IMR-90 (cell line): ENCODE measurements at regions not wholly inside any gene's neighbourhood (a gene's known extent, or its start where the extent isn't known, plus 50 kb on each side); places are given as distances from the start of the nearest gene placed in this dataset.

Experiments used
- ATAC-seq: fragments of 200-7000 bp; cut with Tn5 transposase; 2 replicates; pipeline ENCODE4 v1.9.1; 2020; ENCODE audit warnings: low read depth, mild to moderate bottlenecking, moderate library complexity
- BruUV-seq: library from RNA; stranded (reverse); fragments of 400-500 nt; replicated peaks from 2 replicates; lab custom pipeline; 2021; lab: Mats Ljungman, UMichigan
- CTCF ChIA-PET: fragments of 300-600 bp; formaldehyde crosslinking; extraction: SDS; loops from one replicate; lab custom pipeline; 2021; ENCODE audit warnings: antibody characterized with exemption; lab: Yijun Ruan, JAX
- POLR2A ChIA-PET: fragments of 300-600 bp; sonication (Branson Sonifier 250); formaldehyde crosslinking; loops from one replicate; lab custom pipeline; 2022; ENCODE audit warnings: antibody characterized with exemption; ENCODE audit not compliant: unreplicated experiment; lab: Charles Lee
- DNase-seq: peaks from one replicate; pipeline ENCODE4 v3.0.0; 2013
- H2AFZ ChIP-seq: replicated peaks from 2 replicates; pipeline ENCODE3; 2013; ENCODE audit warnings: low read length, mild to moderate bottlenecking; ENCODE audit not compliant: poor library complexity
- H2AK5ac ChIP-seq: 2 replicates; pipeline ENCODE4 v1.6.1; 2013; ENCODE audit warnings: low read depth, low read length, inconsistent platforms
- H2AK9ac ChIP-seq: replicated peaks from 2 replicates; pipeline ENCODE3; 2013; ENCODE audit warnings: mild to moderate bottlenecking, low read depth, low read length, moderate library complexity; ENCODE audit not compliant: poor library complexity
- H2BK120ac ChIP-seq: 2 replicates; pipeline ENCODE4 v1.6.1; 2013; ENCODE audit warnings: low read depth, low read length, inconsistent platforms
- H2BK15ac ChIP-seq: 3 replicates; pipeline ENCODE4 v1.6.1; 2013; ENCODE audit warnings: low read depth, low read length, inconsistent platforms
- H2BK20ac ChIP-seq: 2 replicates; pipeline ENCODE4 v1.6.1; 2013; ENCODE audit warnings: low read depth, mild to moderate bottlenecking, inconsistent platforms, low read length, moderate library complexity
- H2BK5ac ChIP-seq: 2 replicates; pipeline ENCODE4 v1.6.1; 2013; ENCODE audit warnings: mild to moderate bottlenecking, low read depth, low read length, inconsistent platforms; ENCODE audit not compliant: poor library complexity, severe bottlenecking
- H3K14ac ChIP-seq: replicated peaks from 2 replicates; pipeline ENCODE4 v1.6.1; 2013; ENCODE audit warnings: low read depth, low read length, inconsistent platforms
- H3K18ac ChIP-seq: 2 replicates; pipeline ENCODE4 v1.6.1; 2013; ENCODE audit warnings: low read depth, low read length, control low read depth
- H3K23ac ChIP-seq: 2 replicates; pipeline ENCODE4 v1.6.1; 2013; ENCODE audit warnings: low read depth, low read length, inconsistent platforms
- H3K27ac ChIP-seq: 2 replicates; pipeline ENCODE4 v1.5.1; 2013; ENCODE audit warnings: mild to moderate bottlenecking, control low read depth, low read length; ENCODE audit not compliant: insufficient read depth
- H3K27me3 ChIP-seq: 2 replicates; pipeline ENCODE4 v1.6.1; 2013; ENCODE audit warnings: low read length; ENCODE audit not compliant: control insufficient read depth, insufficient read depth
- H3K36me3 ChIP-seq: 2 replicates; pipeline ENCODE4 v1.6.1; 2013; ENCODE audit warnings: low read length, mixed read lengths; ENCODE audit not compliant: control insufficient read depth, insufficient read depth
- H3K4ac ChIP-seq: 2 replicates; pipeline ENCODE4 v1.6.1; 2013; ENCODE audit warnings: low read depth, low read length, inconsistent platforms
- H3K4me1 ChIP-seq: 2 replicates; pipeline ENCODE4 v1.6.1; 2013; ENCODE audit warnings: low read length, mixed read lengths; ENCODE audit not compliant: control insufficient read depth, insufficient read depth
- H3K4me2 ChIP-seq: 2 replicates; pipeline ENCODE4 v1.6.1; 2013; ENCODE audit warnings: low read depth, mild to moderate bottlenecking, control low read depth, low read length, moderate library complexity
- H3K4me3 ChIP-seq: 2 replicates; pipeline ENCODE4 v1.5.1; 2013; ENCODE audit warnings: low read depth, mild to moderate bottlenecking, control low read depth, low read length, moderate library complexity; ENCODE audit not compliant: insufficient read depth
- H3K56ac ChIP-seq: 2 replicates; pipeline ENCODE4 v1.6.1; 2013; ENCODE audit warnings: low read length, inconsistent platforms; ENCODE audit not compliant: insufficient read depth; ENCODE audit errors: extremely low read depth
- H3K79me1 ChIP-seq, 2 experiments: 2 replicates each; pipeline ENCODE4 v1.6.1; 2013; ENCODE audit warnings: low read length in 2 of 2, inconsistent platforms in 1 of 2, low read depth in 1 of 2
- H3K9ac ChIP-seq: 2 replicates; pipeline ENCODE4 v1.6.1; 2013; ENCODE audit warnings: low read depth, low read length, control low read depth
- H3K9me1 ChIP-seq: 2 replicates; pipeline ENCODE4 v1.6.1; 2013; ENCODE audit warnings: low read length, inconsistent platforms; ENCODE audit not compliant: insufficient read depth
- H3K9me3 ChIP-seq: 2 replicates; pipeline ENCODE4 v1.6.1; 2013; ENCODE audit warnings: low read length; ENCODE audit not compliant: control insufficient read depth, insufficient read depth
- H4K20me1 ChIP-seq: 2 replicates; pipeline ENCODE4 v1.6.1; 2013; ENCODE audit warnings: low read length, inconsistent platforms; ENCODE audit not compliant: insufficient read depth
- H4K5ac ChIP-seq: 2 replicates; pipeline ENCODE4 v1.6.1; 2013; ENCODE audit warnings: mild to moderate bottlenecking, low read depth, low read length, control low read depth
- H4K8ac ChIP-seq, 2 experiments: 2 replicates each; pipeline ENCODE4 v1.6.1; 2013; ENCODE audit warnings: low read depth in 2 of 2, low read length in 2 of 2, control low read depth in 1 of 2, inconsistent platforms in 1 of 2
- H4K91ac ChIP-seq: 2 replicates; pipeline ENCODE4 v1.6.1; 2013; ENCODE audit warnings: low read depth, low read length, inconsistent platforms; ENCODE audit not compliant: insufficient read depth
- BHLHE40 ChIP-seq: fragments of 150-350 bp; IDR thresholded peaks from 2 replicates; pipeline ENCODE4 v1.6.1; 2016; ENCODE audit warnings: mild to moderate bottlenecking, low read depth, low read length
- CEBPB ChIP-seq: IDR thresholded peaks from 2 replicates; pipeline ENCODE4 v1.6.1; 2012; ENCODE audit warnings: low read depth, low read length, improper control_type of control experiment
- CHD1 ChIP-seq: IDR thresholded peaks from 2 replicates; pipeline ENCODE4 v1.6.1; 2012; ENCODE audit warnings: low read depth, low read length, improper control_type of control experiment
- FOS ChIP-seq: fragments of 150-350 bp; IDR thresholded peaks from 2 replicates; pipeline ENCODE4 v1.6.1; 2016; ENCODE audit warnings: low read depth, low read length
- MAFK ChIP-seq: IDR thresholded peaks from 2 replicates; pipeline ENCODE4 v1.6.1; 2012; ENCODE audit warnings: low read depth, low read length, improper control_type of control experiment
- MAZ ChIP-seq: IDR thresholded peaks from 2 replicates; pipeline ENCODE4 v1.6.1; 2012; ENCODE audit warnings: low read depth, mild to moderate bottlenecking, low read length, improper control_type of control experiment, moderate library complexity, borderline replicate concordance
- MXI1 ChIP-seq: IDR thresholded peaks from 2 replicates; pipeline ENCODE4 v1.6.1; 2012; ENCODE audit warnings: low read depth, mild to moderate bottlenecking, low read length, moderate library complexity, borderline replicate concordance
- NFE2L2 ChIP-seq: fragments of 150-350 bp; IDR thresholded peaks from 2 replicates; pipeline ENCODE4 v1.6.1; 2016; ENCODE audit warnings: low read depth, mild to moderate bottlenecking, low read length
- POLR2A ChIP-seq: IDR thresholded peaks from 2 replicates; pipeline ENCODE4 v1.6.1; 2012; ENCODE audit warnings: mild to moderate bottlenecking, low read depth, low read length
- RAD21 ChIP-seq: IDR thresholded peaks from 2 replicates; pipeline ENCODE4 v1.6.1; 2012; ENCODE audit warnings: low read length, improper control_type of control experiment
- RCOR1 ChIP-seq: IDR thresholded peaks from 2 replicates; pipeline ENCODE4 v1.6.1; 2012; ENCODE audit warnings: mild to moderate bottlenecking, low read length, improper control_type of control experiment; ENCODE audit not compliant: insufficient replicate concordance
- RFX5 ChIP-seq: IDR thresholded peaks from 2 replicates; pipeline ENCODE4 v1.8.0; 2012; ENCODE audit warnings: low read depth, mild to moderate bottlenecking, low read length, moderate library complexity
- SMC3 ChIP-seq: fragments of 150-350 bp; IDR thresholded peaks from 2 replicates; pipeline ENCODE4 v1.6.1; 2016; ENCODE audit warnings: low read depth, mild to moderate bottlenecking, antibody characterized with exemption, low read length, moderate library complexity
- WGBS, 2 experiments: methylation state at CpG; one replicate each; pipeline versions ENCODE4 v1.1.5 to v1.1.7; 2013; ENCODE audit warnings: missing lambda C conversion rate in 2 of 2; ENCODE audit not compliant: insufficient read length in 1 of 2; ENCODE audit errors: extremely low coverage in 2 of 2; 5-methylcytosine and 5-hydroxymethylcytosine counted together
- dilution Hi-C: fragments of 300-500 bp; cut with HindIII; formaldehyde crosslinking; loops from one replicate; pipeline ENCODE4 v1.14.3; 2018; ENCODE audit warnings: low sequenced_read_pairs; ENCODE audit not compliant: unreplicated experiment
- in situ Hi-C: fragments of 300-500 bp; cut with MboI; formaldehyde crosslinking; loops from 3 replicates; pipeline ENCODE4 v1.14.3; 2019; ENCODE audit warnings: low sequenced_read_pairs, inconsistent platforms, mixed read lengths
- intact Hi-C: fragments of 100-400 bp; cut with micrococcal nuclease; formaldehyde crosslinking; loops from 2 replicates; pipeline ENCODE4 v1.10.0; 2022
- TF ChIP-seq, protein P1 (sequence below): fragments of 150-350 bp; IDR thresholded peaks from 2 replicates; pipeline ENCODE4 v1.6.1; 2017; ENCODE audit warnings: mild to moderate bottlenecking, antibody characterized with exemption, low read length, low read depth
- TF ChIP-seq, protein P2 (sequence below): fragments of 150-350 bp; IDR thresholded peaks from 2 replicates; pipeline ENCODE4 v1.6.1; 2016; ENCODE audit warnings: low read depth, mild to moderate bottlenecking, low read length, moderate library complexity, borderline replicate concordance
- TF ChIP-seq, protein P3 (sequence below): conservative IDR thresholded peaks from 2 replicates; pipeline ENCODE4 v1.5.1; 2012; ENCODE audit warnings: mild to moderate bottlenecking, low read depth, low read length, improper control_type of control experiment

DNA sequence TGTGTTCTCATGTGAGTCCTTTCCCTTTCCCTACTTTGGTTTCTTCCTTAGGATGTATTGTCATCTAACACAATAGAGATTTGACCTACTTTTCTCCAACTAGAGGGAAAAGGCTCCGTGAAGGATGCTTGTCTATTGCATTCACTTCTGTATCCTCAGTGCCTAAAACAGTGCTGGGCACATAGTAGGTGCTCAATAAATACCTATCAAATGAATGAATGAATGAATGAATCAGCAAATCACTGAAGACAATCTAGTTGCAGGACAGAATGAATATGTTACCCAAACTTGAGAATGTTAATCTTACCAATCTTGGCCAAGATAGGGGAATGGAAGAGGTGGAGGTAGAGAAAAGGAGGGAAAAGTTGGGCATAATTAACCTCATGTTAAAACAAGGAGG, 131.2 kb upstream of the FOXN2 start:
- no peak overlapping the region for H2BK20ac ChIP-seq
- no peak overlapping the region for H3K27ac ChIP-seq
- no peak overlapping the region for H4K5ac ChIP-seq
- H4K91ac ChIP-seq = no peak overlapping the region
- no peak for ATAC-seq
- no CpG with 5 or more reads among the region's 1 CpG for WGBS, 2 experiments
- H2BK15ac ChIP-seq = no peak overlapping the region
- no peaks in the 10 kb centered on the region for H4K20me1 ChIP-seq
- no peak overlapping the region for H2AK5ac ChIP-seq
- H3K4me3 ChIP-seq = no peak overlapping the region
- no peak overlapping the region for H2AFZ ChIP-seq
- dilution Hi-C loops (no loop called here), in situ Hi-C loops (no loop called here), intact Hi-C loops (no loop called here)
- no peak overlapping the region for H2BK5ac ChIP-seq
- TF ChIP-seq, protein P1, sequence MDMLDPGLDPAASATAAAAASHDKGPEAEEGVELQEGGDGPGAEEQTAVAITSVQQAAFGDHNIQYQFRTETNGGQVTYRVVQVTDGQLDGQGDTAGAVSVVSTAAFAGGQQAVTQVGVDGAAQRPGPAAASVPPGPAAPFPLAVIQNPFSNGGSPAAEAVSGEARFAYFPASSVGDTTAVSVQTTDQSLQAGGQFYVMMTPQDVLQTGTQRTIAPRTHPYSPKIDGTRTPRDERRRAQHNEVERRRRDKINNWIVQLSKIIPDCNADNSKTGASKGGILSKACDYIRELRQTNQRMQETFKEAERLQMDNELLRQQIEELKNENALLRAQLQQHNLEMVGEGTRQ = no peak
- TF ChIP-seq POLR2A (no peak), RAD21 (no peak), MAZ (no peak), RCOR1 (no peak), RFX5 (no peak), CEBPB (no peak), FOS (no peak), MXI1 (no peak), MAFK (no peak), NFE2L2 (no peak), BHLHE40 (no peak), SMC3 (no peak), CHD1 (no peak)
- TF ChIP-seq, protein P2, sequence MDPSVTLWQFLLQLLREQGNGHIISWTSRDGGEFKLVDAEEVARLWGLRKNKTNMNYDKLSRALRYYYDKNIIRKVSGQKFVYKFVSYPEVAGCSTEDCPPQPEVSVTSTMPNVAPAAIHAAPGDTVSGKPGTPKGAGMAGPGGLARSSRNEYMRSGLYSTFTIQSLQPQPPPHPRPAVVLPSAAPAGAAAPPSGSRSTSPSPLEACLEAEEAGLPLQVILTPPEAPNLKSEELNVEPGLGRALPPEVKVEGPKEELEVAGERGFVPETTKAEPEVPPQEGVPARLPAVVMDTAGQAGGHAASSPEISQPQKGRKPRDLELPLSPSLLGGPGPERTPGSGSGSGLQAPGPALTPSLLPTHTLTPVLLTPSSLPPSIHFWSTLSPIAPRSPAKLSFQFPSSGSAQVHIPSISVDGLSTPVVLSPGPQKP = no peak
- TF ChIP-seq, protein P3, sequence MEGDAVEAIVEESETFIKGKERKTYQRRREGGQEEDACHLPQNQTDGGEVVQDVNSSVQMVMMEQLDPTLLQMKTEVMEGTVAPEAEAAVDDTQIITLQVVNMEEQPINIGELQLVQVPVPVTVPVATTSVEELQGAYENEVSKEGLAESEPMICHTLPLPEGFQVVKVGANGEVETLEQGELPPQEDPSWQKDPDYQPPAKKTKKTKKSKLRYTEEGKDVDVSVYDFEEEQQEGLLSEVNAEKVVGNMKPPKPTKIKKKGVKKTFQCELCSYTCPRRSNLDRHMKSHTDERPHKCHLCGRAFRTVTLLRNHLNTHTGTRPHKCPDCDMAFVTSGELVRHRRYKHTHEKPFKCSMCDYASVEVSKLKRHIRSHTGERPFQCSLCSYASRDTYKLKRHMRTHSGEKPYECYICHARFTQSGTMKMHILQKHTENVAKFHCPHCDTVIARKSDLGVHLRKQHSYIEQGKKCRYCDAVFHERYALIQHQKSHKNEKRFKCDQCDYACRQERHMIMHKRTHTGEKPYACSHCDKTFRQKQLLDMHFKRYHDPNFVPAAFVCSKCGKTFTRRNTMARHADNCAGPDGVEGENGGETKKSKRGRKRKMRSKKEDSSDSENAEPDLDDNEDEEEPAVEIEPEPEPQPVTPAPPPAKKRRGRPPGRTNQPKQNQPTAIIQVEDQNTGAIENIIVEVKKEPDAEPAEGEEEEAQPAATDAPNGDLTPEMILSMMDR = no peak
- no peak overlapping the region for H3K4me2 ChIP-seq
- H2AK9ac ChIP-seq = no peak overlapping the region
- no peak overlapping the region for H3K4ac ChIP-seq
- H3K9ac ChIP-seq = no peak overlapping the region
- H4K8ac ChIP-seq = no peak overlapping the region
- H3K14ac ChIP-seq = no peak overlapping the region
- H3K4me1 ChIP-seq = no peaks in the 10 kb centered on the region
- H3K18ac ChIP-seq = no peak overlapping the region
- no peak overlapping the region for H2BK120ac ChIP-seq
- DNase-seq = no peak
- no peaks in the 10 kb centered on the region for H3K9me3 ChIP-seq
- ChIA-PET CTCF (no interaction called here), POLR2A (no interaction called here)
- BruUV-seq = no TSS peak
- peaks cover 2% of the 10 kb centered on the region; the same call in 1 of the 2 replicates for H3K27me3 ChIP-seq
- H3K9me1 ChIP-seq = no peaks in the 10 kb centered on the region
- H3K56ac ChIP-seq = no peak overlapping the region
- no peaks in the 10 kb centered on the region for H3K36me3 ChIP-seq
- no peaks in the 10 kb centered on the region for H3K79me1 ChIP-seq
- no peak overlapping the region for H3K23ac ChIP-seq
